ENCODE measurements at regions not wholly inside any gene's neighbourhood (a gene's known extent, or its start where the extent isn't known, plus 50 kb on each side); places are given as distances from the start of the nearest gene placed in this dataset.

DNA sequence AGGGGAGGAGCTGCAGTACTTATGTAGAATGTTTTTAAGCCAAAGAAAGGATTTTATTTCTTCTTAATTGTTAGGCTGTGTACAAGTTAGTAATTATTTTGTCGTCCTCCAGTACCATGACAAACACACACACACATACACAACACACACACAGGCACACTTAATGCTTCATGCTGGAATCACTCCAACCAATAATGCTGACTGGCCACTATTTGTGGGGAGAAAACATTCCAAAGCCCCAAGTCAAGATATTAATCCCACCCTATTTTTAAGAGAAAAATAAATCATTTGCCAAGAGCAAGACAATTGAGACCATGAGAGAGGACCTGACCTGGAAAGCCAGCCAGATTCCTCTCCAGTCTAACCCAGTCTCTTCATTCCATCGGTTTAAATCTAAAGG lies 51.8 kb upstream of the TMCO5A start:
- TF ChIP-seq, protein P1, sequence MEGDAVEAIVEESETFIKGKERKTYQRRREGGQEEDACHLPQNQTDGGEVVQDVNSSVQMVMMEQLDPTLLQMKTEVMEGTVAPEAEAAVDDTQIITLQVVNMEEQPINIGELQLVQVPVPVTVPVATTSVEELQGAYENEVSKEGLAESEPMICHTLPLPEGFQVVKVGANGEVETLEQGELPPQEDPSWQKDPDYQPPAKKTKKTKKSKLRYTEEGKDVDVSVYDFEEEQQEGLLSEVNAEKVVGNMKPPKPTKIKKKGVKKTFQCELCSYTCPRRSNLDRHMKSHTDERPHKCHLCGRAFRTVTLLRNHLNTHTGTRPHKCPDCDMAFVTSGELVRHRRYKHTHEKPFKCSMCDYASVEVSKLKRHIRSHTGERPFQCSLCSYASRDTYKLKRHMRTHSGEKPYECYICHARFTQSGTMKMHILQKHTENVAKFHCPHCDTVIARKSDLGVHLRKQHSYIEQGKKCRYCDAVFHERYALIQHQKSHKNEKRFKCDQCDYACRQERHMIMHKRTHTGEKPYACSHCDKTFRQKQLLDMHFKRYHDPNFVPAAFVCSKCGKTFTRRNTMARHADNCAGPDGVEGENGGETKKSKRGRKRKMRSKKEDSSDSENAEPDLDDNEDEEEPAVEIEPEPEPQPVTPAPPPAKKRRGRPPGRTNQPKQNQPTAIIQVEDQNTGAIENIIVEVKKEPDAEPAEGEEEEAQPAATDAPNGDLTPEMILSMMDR (IDR thresholded peaks at IDR 0.05), result no peak
- TF ChIP-seq POLR2AphosphoS5 (IDR thresholded peaks at IDR 0.05; ENCODE audit: low read depth, low read length), result no peak
- TF ChIP-seq TCF7L2 (IDR thresholded peaks at IDR 0.05; ENCODE audit: low read depth, low read length), result no peak

All from Panc1 (cell line).